ENCODE measurements at regions not wholly inside any gene's neighbourhood (a gene's known extent, or its start where the extent isn't known, plus 50 kb on each side); places are given as distances from the start of the nearest gene placed in this dataset.
"Not testable (repeated sequence)": the region's sequence is repeated elsewhere in the genome, so short reads cannot be mapped to it uniquely, and the experiment has no call there.

DNA sequence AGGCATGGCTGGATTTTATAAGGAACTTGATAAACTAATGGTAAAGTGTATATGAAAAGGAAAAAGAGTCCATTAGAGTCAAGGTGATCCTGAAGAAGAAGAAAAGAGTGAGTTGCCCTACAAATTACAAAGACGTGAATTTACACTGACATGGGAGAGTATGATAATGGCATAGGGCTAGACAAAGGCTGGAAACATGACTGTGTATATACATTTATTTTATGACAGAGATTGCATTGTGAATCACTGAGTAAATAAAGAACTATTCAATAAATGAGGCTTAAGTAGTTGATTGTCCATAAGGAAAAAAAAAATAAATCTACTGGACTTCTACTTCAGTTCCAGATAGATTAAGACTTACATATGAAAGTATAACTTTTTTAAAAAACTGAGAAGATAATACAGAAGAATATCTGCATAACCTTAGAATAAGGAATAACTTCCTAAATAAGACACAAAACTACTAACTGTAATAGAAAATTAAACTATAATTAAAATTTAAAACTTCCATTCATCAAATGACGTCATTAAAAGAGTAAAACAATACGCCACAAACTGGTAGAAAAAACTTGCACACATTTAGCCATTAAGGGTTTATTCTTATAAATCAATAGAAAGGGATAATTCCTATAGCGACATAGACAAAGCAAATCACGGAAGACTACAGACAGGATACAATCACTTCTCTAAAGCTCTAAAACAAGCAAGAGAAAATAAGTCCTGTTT lies 278.5 kb downstream of the NOVA1 start:
- in situ Hi-C loops (cut with MboI; ENCODE audit: low sequenced_read_pairs) = no loop called here

DNA sequence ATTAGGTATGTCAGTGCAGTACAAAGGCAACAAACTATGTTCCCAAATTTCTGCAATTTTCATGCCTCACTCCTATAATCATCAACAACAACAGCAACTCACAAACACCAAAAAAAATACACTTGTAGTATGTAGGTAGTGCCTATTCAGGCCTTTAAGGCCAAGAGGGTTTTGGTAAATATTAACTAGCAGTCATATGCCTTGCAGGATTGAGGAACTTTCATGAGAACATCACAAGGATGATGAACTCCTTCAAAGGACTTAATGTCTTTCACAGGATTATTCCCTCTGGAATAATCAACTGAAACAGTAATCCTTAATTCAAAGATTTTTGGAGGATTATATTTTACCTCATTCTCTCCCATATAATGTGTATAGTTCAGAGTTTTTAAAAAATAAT lies 293.8 kb downstream of the NOVA1 start:
- in situ Hi-C loops (cut with MboI; ENCODE audit: low sequenced_read_pairs) = no loop called here

DNA sequence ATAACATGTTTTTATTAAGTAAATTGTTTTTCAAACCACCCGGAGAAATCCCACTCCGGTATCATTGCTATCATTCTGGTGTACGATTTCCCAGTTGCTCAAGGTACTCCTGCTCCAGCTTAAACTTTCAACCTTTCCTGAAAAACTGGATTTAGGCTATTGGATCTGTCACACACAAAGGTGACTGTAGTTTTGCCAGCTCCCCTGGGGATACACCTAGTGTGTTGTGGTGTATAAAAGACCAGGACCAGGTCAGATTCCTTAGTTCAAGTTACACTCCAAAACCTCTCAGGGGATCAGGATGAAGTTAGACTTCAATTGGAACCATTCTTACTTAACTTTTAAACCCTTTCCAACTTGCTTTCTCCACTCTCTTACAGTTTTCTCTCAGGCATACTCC lies 303.9 kb downstream of the NOVA1 start:
- in situ Hi-C loops (cut with MboI; ENCODE audit: low sequenced_read_pairs) = no loop called here

DNA sequence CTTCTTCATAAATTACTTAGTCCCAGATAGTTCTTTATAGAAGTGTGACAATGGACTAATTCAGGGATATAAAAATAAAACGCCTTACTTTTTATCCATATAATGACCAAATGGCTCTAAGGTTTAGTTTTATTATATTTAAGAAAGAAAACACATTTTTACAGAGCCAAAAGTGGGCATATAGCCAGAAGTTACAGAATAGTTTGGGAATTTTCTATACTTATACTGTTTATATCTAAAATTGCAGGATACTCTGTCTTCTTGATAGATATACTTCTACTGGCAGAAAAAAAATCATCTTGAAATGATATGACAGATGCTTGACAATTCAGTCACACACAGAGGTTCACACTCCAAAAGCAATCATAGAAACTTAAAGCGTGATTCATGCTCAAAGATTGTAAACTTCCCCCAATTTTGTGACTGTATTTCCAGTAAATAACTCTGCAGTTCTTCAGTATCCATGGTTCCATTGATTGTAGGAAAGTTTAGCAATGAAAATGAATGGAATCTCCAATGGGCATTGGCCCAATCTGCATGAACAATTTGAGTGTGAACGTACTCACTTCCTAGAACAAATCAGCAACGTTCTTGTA lies 307.8 kb downstream of the NOVA1 start:
- in situ Hi-C loops (cut with MboI; ENCODE audit: low sequenced_read_pairs) = no loop called here

DNA sequence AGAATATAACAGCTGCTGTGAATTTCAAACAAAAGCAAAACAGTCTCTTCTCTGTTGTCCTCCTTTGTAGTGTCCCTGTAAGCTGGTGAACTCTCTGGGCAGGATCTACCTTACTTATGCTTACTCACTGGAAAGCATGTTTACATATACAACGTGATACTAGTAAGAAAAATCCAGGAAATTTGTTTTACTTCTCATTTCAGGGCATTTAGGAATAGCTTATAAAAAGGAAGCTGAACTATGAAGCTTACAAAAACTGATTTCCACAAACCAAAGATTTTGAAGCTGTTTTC lies 311.0 kb downstream of the NOVA1 start:
- in situ Hi-C loops (cut with MboI; ENCODE audit: low sequenced_read_pairs) = no loop called here

DNA sequence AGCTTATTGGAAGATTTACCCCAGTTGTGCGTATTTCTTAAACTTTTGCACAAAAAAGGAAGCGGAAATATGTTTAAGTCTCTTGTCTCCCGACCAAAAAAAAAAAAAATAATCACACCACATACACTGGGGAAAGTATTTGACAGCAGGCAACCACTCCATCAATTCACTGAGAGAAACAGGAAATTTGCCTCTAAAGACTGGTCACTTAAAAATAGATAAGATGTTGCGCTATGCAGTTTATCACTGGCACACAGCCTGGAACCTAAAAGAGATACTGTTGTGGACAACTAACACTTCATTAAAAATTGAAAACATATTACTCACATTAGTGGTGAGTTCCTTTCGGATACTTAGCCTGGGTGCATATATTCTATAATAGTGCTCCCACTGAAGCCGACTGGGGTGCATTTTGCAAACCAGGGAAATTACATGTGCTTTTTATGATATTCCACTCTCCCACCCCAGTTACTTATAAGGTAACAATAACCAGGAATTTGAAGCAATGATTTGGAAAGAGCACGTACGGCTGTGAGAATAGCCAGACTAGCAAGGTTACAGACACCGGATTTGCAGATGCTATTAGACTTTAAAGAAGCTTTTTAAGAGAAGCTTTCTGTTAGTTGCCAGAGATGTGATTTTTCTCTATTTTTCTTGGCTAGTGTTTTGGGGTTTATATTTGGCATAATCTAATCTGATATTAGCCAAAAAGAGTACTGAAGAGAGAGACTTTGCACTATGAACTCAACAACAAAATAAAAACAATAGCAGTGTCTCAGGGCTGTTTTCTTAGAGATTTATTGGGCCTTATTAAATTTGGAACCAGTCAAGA lies 311.5 kb downstream of the NOVA1 start:
- in situ Hi-C loops (cut with MboI; ENCODE audit: low sequenced_read_pairs) = no loop called here

DNA sequence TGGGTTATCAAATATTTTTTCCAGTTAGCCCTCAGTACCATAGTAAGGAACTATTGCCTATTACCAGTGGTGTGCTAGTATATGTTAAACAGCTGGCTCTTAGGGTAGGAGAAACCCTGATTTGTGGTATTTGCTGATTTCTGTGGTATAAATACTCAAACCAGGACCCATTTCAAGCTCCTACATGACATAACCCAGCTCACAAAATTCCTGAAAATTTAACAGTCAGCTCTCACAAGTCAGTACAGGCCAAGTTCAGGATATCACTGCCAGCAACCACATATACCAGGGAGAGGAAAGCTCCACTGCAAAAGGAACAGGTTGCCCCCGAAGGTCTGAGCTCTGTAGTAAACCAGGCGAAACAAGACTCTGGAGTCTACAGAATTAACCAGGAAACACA lies 315.3 kb downstream of the NOVA1 start:
- in situ Hi-C loops (cut with MboI; ENCODE audit: low sequenced_read_pairs) = no loop called here

DNA sequence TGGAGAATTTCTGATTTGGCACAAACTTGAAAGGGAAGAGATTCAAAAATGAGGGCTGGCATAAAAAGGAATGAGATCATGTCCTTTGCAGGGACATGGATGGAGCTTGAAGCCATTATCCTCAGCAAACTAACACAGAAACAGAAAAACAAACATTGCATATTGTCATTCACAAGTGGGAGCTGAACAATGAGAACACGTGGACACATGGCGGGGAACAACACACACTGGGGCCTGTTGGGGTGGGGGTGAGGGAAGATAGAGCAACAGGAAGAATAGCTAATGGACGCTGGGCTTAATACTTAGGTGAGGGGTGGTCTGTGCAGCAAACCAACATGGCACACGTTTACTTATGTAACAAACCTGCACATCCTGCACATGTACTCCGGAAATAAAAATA lies 315.8 kb downstream of the NOVA1 start:
- in situ Hi-C loops (cut with MboI; ENCODE audit: low sequenced_read_pairs) = not testable (repeated sequence)

DNA sequence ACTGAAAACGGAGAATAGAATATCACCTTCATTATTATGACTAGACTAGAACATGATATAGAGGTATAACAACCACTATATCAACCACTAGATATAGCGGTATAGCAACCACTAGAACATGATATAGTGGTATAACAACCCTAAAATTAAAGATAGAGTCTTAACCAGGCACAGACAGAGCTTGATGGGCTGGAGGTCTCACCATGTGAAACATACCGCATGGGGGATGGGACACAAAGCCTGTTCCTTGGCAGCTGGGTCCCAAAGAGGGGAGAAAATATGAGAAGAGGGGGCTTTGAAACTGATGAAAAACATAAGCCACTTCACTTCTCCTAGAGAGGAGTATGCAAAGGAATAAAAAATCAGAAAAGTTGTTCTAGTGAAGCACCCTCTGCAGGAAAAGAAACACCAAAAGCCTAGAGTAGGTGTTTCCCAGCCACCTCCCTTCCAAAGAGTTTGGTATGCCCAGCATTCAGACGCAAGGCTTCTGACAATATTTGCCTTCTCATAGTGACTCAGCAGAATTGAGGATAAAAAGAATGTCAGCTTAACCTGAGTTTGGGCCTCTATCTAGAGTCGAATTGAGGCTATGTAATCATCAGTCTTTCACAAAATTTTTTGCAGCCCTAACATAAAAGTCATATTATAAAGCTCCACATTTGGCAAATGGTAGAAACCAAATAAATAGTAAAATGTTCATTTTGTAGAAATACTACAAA lies 316.4 kb downstream of the NOVA1 start:
- in situ Hi-C loops (cut with MboI; ENCODE audit: low sequenced_read_pairs) = no loop called here

DNA sequence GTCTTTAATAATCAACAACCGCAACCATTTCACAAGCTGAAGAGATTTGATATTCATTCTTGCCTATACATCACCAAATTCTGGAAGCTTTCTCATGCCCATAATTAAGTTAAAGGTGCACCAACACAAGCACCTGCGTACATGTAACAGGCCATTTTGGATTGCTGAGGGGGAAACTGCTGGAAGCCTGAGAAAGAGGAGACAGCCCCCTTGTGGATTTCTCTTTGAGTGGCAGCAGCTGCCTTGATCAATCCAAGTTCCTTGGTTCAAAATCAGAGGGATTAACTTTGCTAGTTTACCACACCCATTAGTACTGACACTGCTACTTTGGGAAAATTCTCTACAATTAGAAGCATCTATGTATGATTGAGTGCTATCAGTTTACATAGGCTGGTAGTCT lies 321.1 kb downstream of the NOVA1 start:
- in situ Hi-C loops (cut with MboI; ENCODE audit: low sequenced_read_pairs) = no loop called here

DNA sequence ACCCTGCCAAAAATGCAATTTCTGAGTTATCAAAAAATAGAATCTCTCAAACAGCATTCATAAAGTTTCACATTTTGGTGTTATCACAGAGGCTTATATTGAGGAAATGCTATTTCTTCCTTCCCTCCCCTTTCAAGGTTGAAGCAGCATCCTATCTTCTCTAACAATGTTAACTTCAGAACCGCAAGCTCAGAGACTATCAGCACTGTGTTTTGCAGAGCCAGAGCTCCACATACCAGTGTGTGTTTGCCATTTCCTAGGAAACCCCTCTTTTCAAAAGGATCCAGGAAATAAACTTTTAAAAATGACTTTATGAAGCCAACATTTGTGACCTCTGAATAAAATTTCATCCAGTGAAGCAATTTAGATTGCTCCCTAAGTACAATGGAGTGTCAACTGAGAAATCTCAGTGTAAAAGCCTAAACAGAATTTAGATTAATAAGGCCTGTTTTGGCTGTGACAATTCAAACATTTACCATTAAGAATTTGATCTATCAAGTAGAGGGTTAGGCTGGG lies 332.6 kb downstream of the NOVA1 start:
- in situ Hi-C loops (cut with MboI; ENCODE audit: low sequenced_read_pairs) = no loop called here

DNA sequence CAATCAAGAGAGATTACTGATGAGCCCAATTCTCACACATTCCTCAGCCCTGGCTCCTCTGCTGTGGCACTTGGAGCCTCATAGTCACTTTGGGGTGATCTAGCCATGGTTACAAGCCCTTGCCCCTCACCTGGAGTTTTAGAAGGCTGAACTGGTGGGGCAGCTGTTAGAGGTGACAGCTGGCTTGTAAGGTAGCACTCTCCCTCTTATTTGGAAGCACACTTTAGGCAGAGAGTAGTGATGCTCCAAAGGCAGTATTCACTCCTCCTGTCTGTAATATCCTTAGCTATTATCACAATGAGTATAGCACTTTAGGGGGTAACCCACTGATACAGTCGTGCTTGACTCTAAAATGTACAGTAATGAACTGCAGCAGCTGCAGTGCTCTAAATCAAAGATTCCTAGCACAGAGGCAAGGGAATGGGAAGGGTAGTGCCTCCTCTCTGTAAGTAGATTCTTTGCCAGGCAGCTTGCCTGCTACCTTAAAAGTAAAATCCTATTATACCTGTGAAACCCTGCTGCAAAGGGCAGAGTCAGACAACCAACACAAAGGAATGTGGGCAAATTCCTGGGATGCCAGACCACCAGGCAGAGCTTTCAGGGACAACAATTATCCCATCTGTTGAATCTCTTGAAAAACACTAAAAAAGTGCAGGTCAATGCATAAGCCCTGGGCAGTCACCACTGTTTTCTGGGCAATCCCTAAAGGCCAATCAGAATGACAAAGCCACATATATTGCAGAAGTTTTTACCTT lies 336.3 kb downstream of the NOVA1 start:
- in situ Hi-C loops (cut with MboI; ENCODE audit: low sequenced_read_pairs) = no loop called here

DNA sequence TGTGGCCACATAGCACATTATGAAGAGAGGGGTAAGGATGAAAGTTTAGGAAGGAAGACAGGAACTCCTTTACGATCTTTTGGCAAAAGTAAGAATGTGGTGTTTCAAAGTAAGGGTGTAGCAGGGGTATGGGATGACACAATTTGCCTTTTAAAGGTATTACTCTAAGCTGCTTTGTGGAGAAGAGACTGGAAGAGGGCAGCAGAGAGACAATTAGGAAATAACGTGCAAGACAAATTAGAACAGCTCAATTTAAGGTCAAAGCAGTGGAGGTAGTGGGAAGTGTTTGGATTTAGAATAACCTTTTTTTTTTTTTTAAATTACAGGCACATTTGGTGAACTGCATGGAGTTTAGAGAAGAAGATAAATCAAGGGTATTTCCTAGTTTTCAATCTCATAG lies 342.6 kb downstream of the NOVA1 start:
- in situ Hi-C loops (cut with MboI; ENCODE audit: low sequenced_read_pairs) = no loop called here

DNA sequence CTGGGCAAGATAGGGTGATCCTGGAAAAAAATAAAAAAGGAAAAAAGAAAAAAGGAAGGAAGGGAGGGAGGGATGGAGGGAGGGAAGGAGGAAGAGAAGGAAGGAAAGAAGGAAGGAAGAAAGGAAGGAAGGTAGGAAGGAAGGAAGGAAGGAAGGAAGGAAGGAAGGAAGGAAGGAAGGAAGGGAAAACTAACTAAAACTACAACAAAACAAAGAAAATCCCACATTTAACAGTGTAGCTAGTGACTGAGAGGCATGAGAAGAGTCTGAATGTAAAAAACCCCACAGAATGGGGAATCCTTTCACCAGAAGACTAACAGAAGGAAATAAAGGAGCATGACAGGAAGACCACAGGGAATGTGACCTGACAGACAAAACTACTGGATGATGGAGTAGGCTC lies 345.7 kb downstream of the NOVA1 start:
- in situ Hi-C loops (cut with MboI; ENCODE audit: low sequenced_read_pairs) = no loop called here

DNA sequence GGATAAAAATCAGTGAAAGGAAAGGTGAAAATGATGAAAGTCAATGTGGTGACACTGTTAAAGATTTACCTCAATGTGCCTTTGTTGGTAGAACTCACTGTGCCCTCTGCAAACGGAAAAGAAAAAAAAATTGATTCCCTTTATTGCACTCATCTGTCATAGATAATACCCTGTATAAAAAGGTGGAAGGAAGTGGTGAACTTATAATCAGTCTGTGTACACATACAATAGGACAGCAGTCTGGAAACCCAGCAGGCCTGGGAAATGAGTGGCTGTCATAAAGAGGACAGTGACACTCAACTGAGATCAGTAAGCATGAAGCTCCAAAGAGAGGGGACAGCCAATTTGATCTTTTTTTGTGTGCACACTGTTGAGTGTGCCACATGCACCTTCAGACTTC lies 364.7 kb downstream of the NOVA1 start:
- in situ Hi-C loops (cut with MboI; ENCODE audit: low sequenced_read_pairs) = no loop called here

DNA sequence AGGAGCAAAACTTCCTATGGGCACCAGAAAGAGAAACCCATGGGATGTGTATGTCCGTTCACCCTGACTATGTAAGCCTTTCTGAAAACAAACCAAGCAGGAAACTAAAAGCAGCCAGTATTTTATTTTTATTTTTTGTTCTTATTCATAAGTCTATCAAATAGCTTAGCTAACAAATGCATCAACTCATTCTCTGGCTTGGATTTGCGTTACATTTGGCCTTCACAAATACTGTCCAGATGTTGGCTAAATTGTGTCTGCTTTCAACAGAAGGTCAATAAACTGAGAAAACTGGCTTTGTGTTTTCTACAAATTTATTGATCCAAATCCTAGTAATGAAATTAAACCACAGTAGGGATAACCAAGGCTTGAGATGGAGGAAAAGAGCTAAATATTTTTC lies 379.0 kb downstream of the NOVA1 start:
- in situ Hi-C loops (cut with MboI; ENCODE audit: low sequenced_read_pairs) = no loop called here

DNA sequence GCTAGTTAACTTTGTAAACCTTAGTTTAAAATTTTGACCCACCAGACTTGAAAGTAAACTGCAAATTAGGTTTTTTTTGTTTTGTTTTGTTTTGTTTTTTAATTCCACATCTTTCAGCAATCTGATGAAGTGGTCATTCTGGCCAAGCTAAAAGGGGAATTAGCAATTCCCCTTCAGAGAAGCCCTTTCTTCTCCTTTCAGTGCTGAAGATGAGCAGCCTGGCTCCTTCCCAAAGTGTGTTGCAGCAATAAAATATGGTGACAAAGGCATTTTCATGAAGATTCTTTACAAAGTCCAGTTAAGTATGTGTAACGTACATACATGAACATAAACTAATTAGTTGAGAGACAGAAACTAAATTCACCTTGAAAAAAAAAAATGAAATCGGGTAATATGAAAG lies 380.1 kb downstream of the NOVA1 start:
- in situ Hi-C loops (cut with MboI; ENCODE audit: low sequenced_read_pairs) = no loop called here

DNA sequence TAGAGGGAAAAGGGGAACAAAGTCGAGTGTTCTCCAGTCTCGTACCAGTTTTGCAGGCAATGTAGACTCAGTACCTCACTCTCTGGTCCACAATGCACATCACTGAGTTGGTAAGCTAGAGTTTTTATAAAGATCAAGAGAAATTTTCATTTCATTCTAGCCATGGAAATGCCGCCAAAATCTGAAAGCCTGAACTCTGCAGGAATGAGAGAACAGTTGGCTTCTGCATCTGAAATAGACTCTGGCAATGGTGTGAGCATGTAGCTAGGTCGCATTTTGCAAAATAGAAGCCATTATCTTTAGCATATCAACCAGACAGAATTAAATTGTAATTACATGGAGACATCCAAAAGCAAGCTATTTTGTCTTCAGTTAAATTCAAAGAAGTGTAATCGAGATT lies 381.0 kb downstream of the NOVA1 start:
- in situ Hi-C loops (cut with MboI; ENCODE audit: low sequenced_read_pairs) = no loop called here

DNA sequence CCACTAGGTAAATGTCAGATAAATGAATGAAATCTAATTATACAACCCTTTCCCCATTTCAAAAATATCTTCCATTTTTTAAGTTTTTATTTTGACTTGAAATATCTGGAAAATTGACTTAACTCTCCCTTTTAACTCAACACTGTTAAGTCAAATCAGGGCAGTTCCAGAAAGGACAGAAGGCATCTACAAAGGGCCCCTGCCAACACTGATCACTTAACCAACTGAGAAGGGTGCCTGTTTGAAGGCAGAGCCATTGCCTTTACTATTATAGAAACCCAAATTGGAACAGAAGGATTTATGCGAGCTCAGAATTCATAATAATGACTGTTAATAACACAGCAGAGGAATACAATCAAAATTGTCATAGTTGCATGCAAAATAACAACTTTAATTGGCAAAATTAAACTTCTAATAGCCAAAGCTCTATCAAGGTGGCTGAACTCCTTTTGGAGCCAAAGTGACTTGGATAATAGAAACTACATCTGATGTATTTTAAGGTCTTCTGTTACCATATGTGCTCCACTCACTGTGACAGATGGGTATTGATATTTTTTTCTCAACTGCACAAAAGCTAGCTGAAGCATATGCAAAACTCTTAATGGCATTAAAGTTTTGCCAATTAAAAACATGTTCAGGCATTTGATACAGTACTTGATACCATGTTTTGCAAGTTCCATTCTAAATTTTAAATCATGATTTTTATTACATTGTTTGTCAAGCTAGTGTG lies 383.8 kb downstream of the NOVA1 start:
- in situ Hi-C loops (cut with MboI; ENCODE audit: low sequenced_read_pairs) = no loop called here

DNA sequence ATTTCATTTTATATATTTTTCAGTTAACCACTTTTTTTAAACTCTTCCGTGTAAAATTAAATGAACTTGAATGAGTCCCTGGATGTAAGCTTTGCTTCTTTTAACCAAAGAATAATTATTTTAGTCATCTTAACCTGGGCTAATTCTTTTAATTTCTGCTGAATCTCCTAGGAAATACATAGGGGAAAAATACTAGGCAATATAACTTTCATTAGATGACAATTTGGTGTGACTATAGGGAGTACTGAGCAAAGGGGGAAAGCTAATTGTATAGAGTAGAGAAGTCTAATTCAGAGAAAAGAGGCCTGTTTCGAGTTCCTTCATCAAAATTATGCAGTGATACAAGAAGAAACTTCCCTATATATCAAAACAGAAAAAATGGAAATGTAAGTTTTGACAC lies 388.1 kb downstream of the NOVA1 start:
- in situ Hi-C loops (cut with MboI; ENCODE audit: low sequenced_read_pairs) = no loop called here

All from HL-60/S4 treated with phorbol 12-myristate 13-acetate at 8.2 ng/mL for 4 days and 3 days (cell line).